HCT116 (cell line): ENCODE measurements at regions not wholly inside any gene's neighbourhood (a gene's known extent, or its start where the extent isn't known, plus 50 kb on each side); places are given as distances from the start of the nearest gene placed in this dataset.

Experiments
- ATAC-seq: fragments of 200-7000 bp; cut with Tn5 transposase; 2 replicates; pipeline ENCODE4 v1.9.1; 2020; ENCODE audit warnings: mild to moderate bottlenecking, moderate library complexity
- BruUV-seq: library from RNA; stranded (reverse); fragments of 400-500 nt; replicated peaks from 2 replicates; lab custom pipeline; 2021; lab: Mats Ljungman, UMichigan
- CTCF ChIA-PET: fragments of 300-600 bp; sonication (Branson Sonifier 250); formaldehyde crosslinking; loops from one replicate; lab custom pipeline; 2021; ENCODE audit warnings: antibody characterized with exemption; lab: Charles Lee
- POLR2A ChIA-PET: fragments of 300-600, 350-600 bp; sonication (Branson Sonifier 250); formaldehyde crosslinking; loops from one replicate; lab custom pipeline; 2021; ENCODE audit warnings: antibody characterized with exemption; lab: Charles Lee
- RAD21 ChIA-PET, 2 experiments: fragments of 300-600 bp; sonication (Branson Sonifier 250); formaldehyde crosslinking; loops; one replicate each; lab custom pipeline; 2023; ENCODE audit warnings: low total read pairs in 2 of 2; ENCODE audit not compliant: uncharacterized antibody in 2 of 2, unreplicated experiment in 2 of 2, low non-redundant PET in 1 of 2; lab: Charles Lee
- DNase-seq: peaks from one replicate; pipeline ENCODE4 v3.0.0-alpha.2; 2010; ENCODE audit warnings: low read depth, low spot score
- H2AFZ ChIP-seq: fragments of 200-600 bp; shearing (Covaris generic), sonication (generic); 2 replicates; pipeline ENCODE4 v1.6.1; 2017; ENCODE audit warnings: low read depth, mixed run types, mixed read lengths, antibody characterized with exemption, low read length; ENCODE audit not compliant: poor library complexity, severe bottlenecking
- H3K27ac ChIP-seq: 2 replicates; pipeline ENCODE4 v1.5.1; 2012; ENCODE audit warnings: low read depth, low read length
- H3K27me3 ChIP-seq: fragments of 200-600 bp; sonication (generic); 2 replicates; pipeline ENCODE4 v1.6.1; 2016; ENCODE audit warnings: mixed run types, low read length, mixed read lengths; ENCODE audit not compliant: insufficient read depth
- H3K36me3 ChIP-seq, 2 experiments: fragments of 200-500 bp in 1 of 2; fragments of 200-600 bp in 1 of 2; sonication (Bioruptor generic) in 1 of 2; sonication (generic) in 1 of 2; 2 replicates each; pipeline versions ENCODE4 v1.5.1 to v1.6.1; 2014 to 2016; ENCODE audit warnings: low read length in 2 of 2, inconsistent platforms in 1 of 2, mixed read lengths in 1 of 2, mixed run types in 1 of 2; ENCODE audit not compliant: insufficient read depth in 2 of 2, control insufficient read depth in 1 of 2
- H3K4me1 ChIP-seq, 2 experiments: fragments of 200-600 bp in 1 of 2; sonication (generic) in 1 of 2; 2 replicates each; pipeline versions ENCODE4 v1.5.1 to v1.6.1; 2012 to 2017; ENCODE audit warnings: low read length in 2 of 2, inconsistent platforms in 1 of 2, mild to moderate bottlenecking in 1 of 2, mixed read lengths in 1 of 2, mixed run types in 1 of 2, moderate library complexity in 1 of 2; ENCODE audit not compliant: insufficient read depth in 2 of 2, control insufficient read depth in 1 of 2
- H3K4me2 ChIP-seq: fragments of 200-600 bp; sonication (generic); 2 replicates; pipeline ENCODE4 v1.6.1; 2017; ENCODE audit warnings: mixed run types, low read length, mixed read lengths
- H3K4me3 ChIP-seq, 2 experiments: fragments of 200-600 bp in 1 of 2; sonication (generic) in 1 of 2; replicated peaks in 1 of 2; 2 replicates each; pipeline ENCODE4 v1.5.1; 2011 to 2016; ENCODE audit warnings: low read length in 2 of 2, control low read depth in 1 of 2, low read depth in 1 of 2, mild to moderate bottlenecking in 1 of 2, mixed read lengths in 1 of 2, mixed run types in 1 of 2
- H3K79me2 ChIP-seq: fragments of 200-600 bp; sonication (generic); 2 replicates; pipeline ENCODE4 v1.6.1; 2017; ENCODE audit warnings: mild to moderate bottlenecking, mixed run types, low read length, moderate library complexity, mixed read lengths; ENCODE audit not compliant: insufficient read depth
- H3K9ac ChIP-seq: fragments of 200-600 bp; sonication (generic); 2 replicates; pipeline ENCODE4 v1.6.1; 2016; ENCODE audit warnings: low read length, mixed read lengths
- H3K9me2 ChIP-seq: fragments of 200-600 bp; sonication (generic), shearing (Covaris generic); 2 replicates; pipeline ENCODE4 v1.6.1; 2017; ENCODE audit warnings: mixed run types, mild to moderate bottlenecking, moderate library complexity; ENCODE audit not compliant: insufficient read depth
- H3K9me3 ChIP-seq, 2 experiments: fragments of 200-500 bp in 1 of 2; fragments of 200-600 bp in 1 of 2; sonication (Bioruptor generic) in 1 of 2; sonication (generic) in 1 of 2; 2 replicates each; pipeline ENCODE4 v1.6.1; 2014 to 2017; ENCODE audit warnings: low read length in 2 of 2, mixed read lengths in 2 of 2, inconsistent platforms in 1 of 2, low read depth in 1 of 2, mild to moderate bottlenecking in 1 of 2, mixed run types in 1 of 2, moderate library complexity in 1 of 2; ENCODE audit not compliant: control insufficient read depth in 1 of 2, insufficient read depth in 1 of 2
- H4K20me1 ChIP-seq: fragments of 200-600 bp; sonication (generic), shearing (Covaris generic); 2 replicates; pipeline ENCODE4 v1.6.1; 2017; ENCODE audit warnings: mixed run types, mild to moderate bottlenecking, moderate library complexity; ENCODE audit not compliant: insufficient read depth
- CBX3 ChIP-seq: IDR thresholded peaks from 2 replicates; pipeline ENCODE4 v1.6.1; 2012; ENCODE audit warnings: low read depth
- JUND ChIP-seq: IDR thresholded peaks from 2 replicates; pipeline ENCODE4 v1.6.1; 2012
- POLR2AphosphoS5 ChIP-seq: IDR thresholded peaks from 2 replicates; pipeline ENCODE4 v1.6.1; 2011; ENCODE audit warnings: mild to moderate bottlenecking, low read depth, low read length, moderate library complexity
- RAD21 ChIP-seq: IDR thresholded peaks from 2 replicates; pipeline ENCODE4 v1.6.1; 2012; ENCODE audit warnings: low read depth, mild to moderate bottlenecking
- SP1 ChIP-seq: IDR thresholded peaks from 2 replicates; pipeline ENCODE4 v1.6.1; 2012; ENCODE audit warnings: low read depth
- intact Hi-C: fragments of 100-400 bp; cut with micrococcal nuclease; formaldehyde crosslinking; loops from 2 replicates; pipeline ENCODE4 v1.10.0; 2022

- no TSS peak for BruUV-seq
Measured at GRCh38 chr9:7408845-7409244, 390.7 kb downstream of the DMAC1 start.

GRCh38 chr9:7407246-7407645 is 392.3 kb downstream of the DMAC1 start:
- Histone ChIP-seq H3K79me2 (no peaks in the 10 kb centered on the region), H3K9me3 (no peaks in the 10 kb centered on the region), H3K4me3 (no peak overlapping the region), H4K20me1 (no peaks in the 10 kb centered on the region), H3K36me3 (no peaks in the 10 kb centered on the region), H2AFZ (no peak overlapping the region), H3K27ac (no peak overlapping the region), H3K9me2 (no peaks in the 10 kb centered on the region), H3K27me3 (no peaks in the 10 kb centered on the region), H3K4me1 (no peaks in the 10 kb centered on the region), H3K4me2 (no peak overlapping the region), H3K9ac (no peak overlapping the region)
- RAD21 ChIA-PET = no interaction called here
- TF ChIP-seq CBX3 (no peak), RAD21 (no peak)
- CTCF ChIA-PET = no interaction called here
- intact Hi-C loops = no loop called here
- no peak for DNase-seq
- no peak for ATAC-seq
- BruUV-seq = no TSS peak
- POLR2A ChIA-PET = no interaction called here

More at GRCh38 chr9:7408845-7409244, 390.7 kb downstream of the DMAC1 start:
- no peak overlapping the region for H3K9ac ChIP-seq
- no peak for ATAC-seq
- no peak for TF ChIP-seq JUND
- no peak for TF ChIP-seq SP1
- TF ChIP-seq POLR2AphosphoS5 = no peak
- TF ChIP-seq, all 23 proteins: peak for 0
- RAD21 ChIA-PET = no interaction called here
- no peak for DNase-seq
- H3K79me2 ChIP-seq = no peaks in the 10 kb centered on the region
- no peaks in the 10 kb centered on the region for H3K36me3 ChIP-seq
- no peaks in the 10 kb centered on the region for H3K9me2 ChIP-seq
- no peaks in the 10 kb centered on the region for H3K4me1 ChIP-seq
- intact Hi-C loops = no loop called here
- POLR2A ChIA-PET = no interaction called here
- no peak overlapping the region for H3K4me2 ChIP-seq
- CTCF ChIA-PET = no interaction called here
- no peaks in the 10 kb centered on the region for H3K27me3 ChIP-seq
- no peak overlapping the region for H3K27ac ChIP-seq
- no peaks in the 10 kb centered on the region for H4K20me1 ChIP-seq
- no peaks in the 10 kb centered on the region for H3K9me3 ChIP-seq
- H3K4me3 ChIP-seq = no peak overlapping the region
- H2AFZ ChIP-seq = no peak overlapping the region
